ENCODE measurements at regions not wholly inside any gene's neighbourhood (a gene's known extent, or its start where the extent isn't known, plus 50 kb on each side); places are given as distances from the start of the nearest gene placed in this dataset.

DNA sequence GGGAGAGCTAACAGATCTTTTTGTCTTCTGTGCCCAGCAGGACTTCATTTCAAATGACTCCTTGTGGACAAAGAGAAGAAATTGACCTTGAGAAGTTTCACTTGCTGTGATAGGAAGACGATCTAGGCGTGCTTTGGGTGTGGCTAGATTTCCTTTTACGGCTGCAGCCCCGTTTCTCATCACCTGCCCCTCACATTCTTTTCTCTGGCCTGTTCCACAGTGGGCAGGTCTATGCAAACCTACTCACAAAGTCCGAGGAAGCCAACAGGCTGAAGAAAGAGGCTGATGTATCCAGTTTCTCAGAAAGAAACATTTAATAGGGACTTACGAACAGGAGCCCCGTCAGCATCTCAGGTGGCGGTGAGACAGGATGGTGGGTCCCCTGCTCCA is 231.8 kb downstream of the FGF9 start:
- H3K27ac ChIP-seq, result no peak overlapping the region
- TF ChIP-seq POLR2A (IDR thresholded peaks at IDR 0.05), result no peak
- DNase-seq (ENCODE audit: low spot score in 2 of 2), result no peak

GRCh38 chr13:21905486-21905885 is 234.6 kb downstream of the FGF9 start:
- Histone ChIP-seq H3K4me3 (no peak overlapping the region), H3K36me3 (no peaks in the 10 kb centered on the region), H3K9me3 (no peaks in the 10 kb centered on the region), H3K27me3 (no peaks in the 10 kb centered on the region), H3K4me1 (no peaks in the 10 kb centered on the region), H3K27ac (no peak overlapping the region)
- TF ChIP-seq POLR2AphosphoS5 (IDR thresholded peaks at IDR 0.05) (no peak), POLR2A (IDR thresholded peaks at IDR 0.05) (no peak)
- TF ChIP-seq, protein P1, sequence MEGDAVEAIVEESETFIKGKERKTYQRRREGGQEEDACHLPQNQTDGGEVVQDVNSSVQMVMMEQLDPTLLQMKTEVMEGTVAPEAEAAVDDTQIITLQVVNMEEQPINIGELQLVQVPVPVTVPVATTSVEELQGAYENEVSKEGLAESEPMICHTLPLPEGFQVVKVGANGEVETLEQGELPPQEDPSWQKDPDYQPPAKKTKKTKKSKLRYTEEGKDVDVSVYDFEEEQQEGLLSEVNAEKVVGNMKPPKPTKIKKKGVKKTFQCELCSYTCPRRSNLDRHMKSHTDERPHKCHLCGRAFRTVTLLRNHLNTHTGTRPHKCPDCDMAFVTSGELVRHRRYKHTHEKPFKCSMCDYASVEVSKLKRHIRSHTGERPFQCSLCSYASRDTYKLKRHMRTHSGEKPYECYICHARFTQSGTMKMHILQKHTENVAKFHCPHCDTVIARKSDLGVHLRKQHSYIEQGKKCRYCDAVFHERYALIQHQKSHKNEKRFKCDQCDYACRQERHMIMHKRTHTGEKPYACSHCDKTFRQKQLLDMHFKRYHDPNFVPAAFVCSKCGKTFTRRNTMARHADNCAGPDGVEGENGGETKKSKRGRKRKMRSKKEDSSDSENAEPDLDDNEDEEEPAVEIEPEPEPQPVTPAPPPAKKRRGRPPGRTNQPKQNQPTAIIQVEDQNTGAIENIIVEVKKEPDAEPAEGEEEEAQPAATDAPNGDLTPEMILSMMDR (IDR thresholded peaks at IDR 0.05), result no peak
- DNase-seq (ENCODE audit: low spot score in 2 of 2), result no peak
- intact Hi-C loops (cut with DNase I; ENCODE audit: low total_unique reads), result no loop called here

More for the DNA sequence above, 231.8 kb downstream of the FGF9 start:
- H3K9me3 ChIP-seq, result no peaks in the 10 kb centered on the region
- H3K27me3 ChIP-seq, result no peaks in the 10 kb centered on the region
- no peaks in the 10 kb centered on the region for H3K36me3 ChIP-seq
- H3K4me3 ChIP-seq, result no peak overlapping the region
- no peaks in the 10 kb centered on the region for H3K4me1 ChIP-seq
- intact Hi-C loops (cut with DNase I; ENCODE audit: low total_unique reads), result no loop called here

DNA sequence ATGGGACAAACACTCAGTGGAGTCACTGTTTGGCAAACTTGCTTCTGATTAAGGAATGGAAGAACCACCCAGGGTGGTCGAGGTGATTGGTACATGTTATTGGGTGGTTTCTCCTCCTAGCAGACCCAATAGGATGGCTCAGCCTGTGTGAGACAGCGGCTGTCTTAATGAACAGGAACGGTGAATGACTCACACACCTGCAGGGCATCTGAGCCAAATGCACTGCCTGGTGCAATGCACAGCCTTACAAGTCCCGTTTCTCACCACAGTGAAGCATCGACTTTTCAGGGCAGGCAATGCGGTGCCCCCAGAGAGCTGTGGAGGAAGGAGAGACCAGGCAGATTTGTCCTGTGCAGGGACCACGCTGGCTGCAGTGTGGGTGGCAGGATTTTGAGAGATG is 238.5 kb downstream of the FGF9 start:
- intact Hi-C loops (cut with DNase I; ENCODE audit: low total_unique reads), result no loop called here
- no peak for TF ChIP-seq POLR2AphosphoS5 (IDR thresholded peaks at IDR 0.05)
- TF ChIP-seq, protein P1 (IDR thresholded peaks at IDR 0.05), result no peak
- no peak for TF ChIP-seq POLR2A (IDR thresholded peaks at IDR 0.05)
- H3K27ac ChIP-seq, result no peak overlapping the region

DNA sequence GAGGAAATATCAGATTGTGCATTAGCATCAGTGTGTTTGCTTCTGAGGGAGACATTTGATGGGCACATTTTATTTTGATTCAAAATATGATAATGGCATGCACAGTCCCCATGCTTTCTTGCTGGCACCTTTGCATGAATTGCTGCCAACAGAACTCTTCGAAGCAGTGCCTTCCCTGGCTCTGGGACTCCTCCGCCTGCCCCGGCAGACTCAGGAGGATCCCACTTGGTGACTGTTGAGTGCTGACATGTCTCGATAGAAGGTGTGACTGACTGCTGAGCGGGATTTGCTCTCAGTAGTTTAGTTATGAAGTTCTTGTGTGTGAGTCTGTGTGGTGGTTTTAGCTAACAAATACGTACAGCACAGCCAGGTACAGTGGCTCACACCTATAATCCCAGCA is 239.7 kb downstream of the FGF9 start:
- no peaks in the 10 kb centered on the region for H3K36me3 ChIP-seq
- H3K27me3 ChIP-seq, result peaks cover 0 to 3% of the 10 kb centered on the region in 2 donors
- DNase-seq (ENCODE audit: low spot score in 2 of 2), result no peak
- H3K27ac ChIP-seq, result no peak overlapping the region
- no peak overlapping the region for H3K4me3 ChIP-seq
- intact Hi-C loops (cut with DNase I; ENCODE audit: low total_unique reads), result no loop called here
- TF ChIP-seq, protein P1 (IDR thresholded peaks at IDR 0.05), result no peak
- TF ChIP-seq POLR2AphosphoS5 (IDR thresholded peaks at IDR 0.05) (no peak), POLR2A (IDR thresholded peaks at IDR 0.05) (no peak)
- H3K4me1 ChIP-seq, result no peaks in the 10 kb centered on the region
- no peaks in the 10 kb centered on the region for H3K9me3 ChIP-seq

More for the DNA sequence above, 238.5 kb downstream of the FGF9 start:
- DNase-seq (ENCODE audit: low spot score in 2 of 2), result no peak
- no peaks in the 10 kb centered on the region for H3K36me3 ChIP-seq
- H3K4me1 ChIP-seq, result no peaks in the 10 kb centered on the region
- H3K9me3 ChIP-seq, result no peaks in the 10 kb centered on the region
- H3K27me3 ChIP-seq, result peaks cover 0 to 3% of the 10 kb centered on the region in 2 donors
- no peak overlapping the region for H3K4me3 ChIP-seq

GRCh38 chr13:21911646-21912298 is 240.9 kb downstream of the FGF9 start:
- intact Hi-C loops (cut with DNase I; ENCODE audit: low total_unique reads), result no loop called here
- H3K27me3 ChIP-seq, result peaks cover 0 to 3% of the 10 kb centered on the region in 2 donors
- no peak for DNase-seq (ENCODE audit: low spot score in 2 of 2)
- no peaks in the 10 kb centered on the region for H3K4me1 ChIP-seq
- H3K36me3 ChIP-seq, result no peaks in the 10 kb centered on the region
- TF ChIP-seq, protein P1 (IDR thresholded peaks at IDR 0.05), result no peak
- TF ChIP-seq POLR2A (IDR thresholded peaks at IDR 0.05) (no peak), POLR2AphosphoS5 (IDR thresholded peaks at IDR 0.05) (no peak)
- no peak overlapping the region for H3K27ac ChIP-seq
- no peaks in the 10 kb centered on the region for H3K9me3 ChIP-seq
- H3K4me3 ChIP-seq, result no peak overlapping the region
